ENCODE measurements at regions not wholly inside any gene's neighbourhood (a gene's known extent, or its start where the extent isn't known, plus 50 kb on each side); places are given as distances from the start of the nearest gene placed in this dataset.

DNA sequence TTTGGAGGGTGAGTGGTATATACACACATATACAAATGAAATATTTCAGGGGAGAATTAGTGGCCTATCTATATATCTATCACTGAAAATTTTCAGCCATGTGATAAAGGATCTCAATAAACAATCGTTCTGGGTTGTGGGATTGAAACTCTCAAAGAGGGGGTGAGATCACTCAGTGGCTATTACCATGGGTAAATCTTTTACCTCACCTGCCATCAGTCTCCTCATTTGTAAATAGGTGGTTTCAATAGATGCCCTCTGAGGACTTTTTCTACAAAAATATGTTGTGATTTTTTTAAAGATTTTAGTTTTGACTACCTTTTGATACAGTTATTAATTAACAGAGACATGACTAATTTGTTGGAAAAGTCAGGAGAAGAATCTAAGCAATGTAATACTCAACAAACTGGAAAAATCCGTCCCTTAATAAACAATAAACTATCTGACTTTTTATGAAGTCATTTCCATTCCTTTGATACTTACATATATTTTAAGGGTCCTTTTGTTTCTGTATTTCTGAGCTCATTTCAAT is 192.8 kb downstream of the MAD2L1 start:
- Histone ChIP-seq H3K9me3 (ENCODE audit: severe bottlenecking) (no peaks in the 10 kb centered on the region), H3K4me3 (ENCODE audit: low read depth, low read length) (no peak overlapping the region), H3K36me3 (no peaks in the 10 kb centered on the region), H3K27me3 (ENCODE audit: insufficient read depth, low read depth, severe bottlenecking) (no peaks in the 10 kb centered on the region), H3K27ac (no peak overlapping the region)
- DNase-seq: no peak
- TF ChIP-seq, protein P1, sequence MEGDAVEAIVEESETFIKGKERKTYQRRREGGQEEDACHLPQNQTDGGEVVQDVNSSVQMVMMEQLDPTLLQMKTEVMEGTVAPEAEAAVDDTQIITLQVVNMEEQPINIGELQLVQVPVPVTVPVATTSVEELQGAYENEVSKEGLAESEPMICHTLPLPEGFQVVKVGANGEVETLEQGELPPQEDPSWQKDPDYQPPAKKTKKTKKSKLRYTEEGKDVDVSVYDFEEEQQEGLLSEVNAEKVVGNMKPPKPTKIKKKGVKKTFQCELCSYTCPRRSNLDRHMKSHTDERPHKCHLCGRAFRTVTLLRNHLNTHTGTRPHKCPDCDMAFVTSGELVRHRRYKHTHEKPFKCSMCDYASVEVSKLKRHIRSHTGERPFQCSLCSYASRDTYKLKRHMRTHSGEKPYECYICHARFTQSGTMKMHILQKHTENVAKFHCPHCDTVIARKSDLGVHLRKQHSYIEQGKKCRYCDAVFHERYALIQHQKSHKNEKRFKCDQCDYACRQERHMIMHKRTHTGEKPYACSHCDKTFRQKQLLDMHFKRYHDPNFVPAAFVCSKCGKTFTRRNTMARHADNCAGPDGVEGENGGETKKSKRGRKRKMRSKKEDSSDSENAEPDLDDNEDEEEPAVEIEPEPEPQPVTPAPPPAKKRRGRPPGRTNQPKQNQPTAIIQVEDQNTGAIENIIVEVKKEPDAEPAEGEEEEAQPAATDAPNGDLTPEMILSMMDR (IDR thresholded peaks at IDR 0.05; ENCODE audit: low read depth, low read length): no peak

GRCh38 chr4:119873132-119873531 is 193.5 kb downstream of the MAD2L1 start:
- TF ChIP-seq, protein P1 (IDR thresholded peaks at IDR 0.05; ENCODE audit: low read depth, low read length): no peak
- Histone ChIP-seq H3K27me3 (ENCODE audit: insufficient read depth, low read depth, severe bottlenecking) (no peaks in the 10 kb centered on the region), H3K4me3 (ENCODE audit: low read depth, low read length) (no peak overlapping the region), H3K36me3 (no peaks in the 10 kb centered on the region), H3K27ac (no peak overlapping the region), H3K9me3 (ENCODE audit: severe bottlenecking) (no peaks in the 10 kb centered on the region)
- DNase-seq: no peak

GRCh38 chr4:119872371-119873016 is 194.2 kb downstream of the MAD2L1 start:
- Histone ChIP-seq H3K27me3 (ENCODE audit: insufficient read depth, low read depth, severe bottlenecking) (no peaks in the 10 kb centered on the region), H3K4me3 (ENCODE audit: low read depth, low read length) (no peak overlapping the region), H3K36me3 (no peaks in the 10 kb centered on the region), H3K27ac (no peak overlapping the region), H3K9me3 (ENCODE audit: severe bottlenecking) (no peaks in the 10 kb centered on the region)
- TF ChIP-seq, protein P1 (IDR thresholded peaks at IDR 0.05; ENCODE audit: low read depth, low read length): no peak
- DNase-seq: no peak

GRCh38 chr4:119870856-119871255 is 195.8 kb downstream of the MAD2L1 start:
- DNase-seq: no peak
- TF ChIP-seq, protein P1 (IDR thresholded peaks at IDR 0.05; ENCODE audit: low read depth, low read length): no peak
- Histone ChIP-seq H3K9me3 (ENCODE audit: severe bottlenecking) (no peaks in the 10 kb centered on the region), H3K36me3 (no peaks in the 10 kb centered on the region), H3K4me3 (ENCODE audit: low read depth, low read length) (no peak overlapping the region), H3K27ac (no peak overlapping the region), H3K27me3 (ENCODE audit: insufficient read depth, low read depth, severe bottlenecking) (no peaks in the 10 kb centered on the region)

GRCh38 chr4:119865789-119866188 is 200.9 kb downstream of the MAD2L1 start:
- Histone ChIP-seq H3K27me3 (ENCODE audit: insufficient read depth, low read depth, severe bottlenecking) (no peaks in the 10 kb centered on the region), H3K4me3 (ENCODE audit: low read depth, low read length) (no peak overlapping the region)

More at GRCh38 chr4:119865789-119866188, 200.9 kb downstream of the MAD2L1 start:
- TF ChIP-seq, protein P1 (IDR thresholded peaks at IDR 0.05; ENCODE audit: low read depth, low read length): no peak
- Histone ChIP-seq H3K27ac (no peak overlapping the region), H3K9me3 (ENCODE audit: severe bottlenecking) (no peaks in the 10 kb centered on the region), H3K36me3 (no peaks in the 10 kb centered on the region)
- no peak for DNase-seq

Data from WERI-Rb-1 (cell line).